MCF 10A (cell line): ENCODE measurements at regions not wholly inside any gene's neighbourhood (a gene's known extent, or its start where the extent isn't known, plus 50 kb on each side); places are given as distances from the start of the nearest gene placed in this dataset.

Source experiments
- BruUV-seq: library from RNA; stranded (reverse); fragments of 400-500 nt; replicated peaks from 2 replicates; lab custom pipeline; 2021; lab: Mats Ljungman, UMichigan
- CTCF ChIA-PET: fragments of 300-600 bp; sonication (Branson Sonifier 250); formaldehyde crosslinking; extraction: SDS; loops from one replicate; lab custom pipeline; 2021; ENCODE audit warnings: antibody characterized with exemption, inconsistent platforms; lab: Yijun Ruan, JAX
- POLR2A ChIA-PET: fragments of 300-600, 350-650 bp; sonication (Branson Sonifier 250); formaldehyde crosslinking; extraction: SDS; loops from one replicate; lab custom pipeline; 2020; ENCODE audit warnings: antibody characterized with exemption, inconsistent platforms; lab: Yijun Ruan, JAX
- DNase-seq: peaks from one replicate; pipeline ENCODE4 v3.0.0-alpha.2; 2018; ENCODE audit not compliant: unreplicated experiment
- H3K27ac Mint-ChIP-seq: one replicate; pipeline ENCODE4 v1.8.0; 2022; ENCODE audit warnings: mild to moderate bottlenecking, low read depth, mixed read lengths; ENCODE audit not compliant: unreplicated experiment
- H3K27me3 Mint-ChIP-seq: one replicate; pipeline ENCODE4 v1.8.0; 2022; ENCODE audit warnings: mixed read lengths; ENCODE audit not compliant: insufficient read depth, unreplicated experiment
- H3K36me3 Mint-ChIP-seq: one replicate; pipeline ENCODE4 v1.8.0; 2022; ENCODE audit warnings: mild to moderate bottlenecking, moderate library complexity, mixed read lengths; ENCODE audit not compliant: insufficient read depth, unreplicated experiment
- H3K4me1 Mint-ChIP-seq: one replicate; pipeline ENCODE4 v1.8.0; 2022; ENCODE audit warnings: mixed read lengths; ENCODE audit not compliant: insufficient read depth, unreplicated experiment
- H3K4me3 Mint-ChIP-seq: one replicate; pipeline ENCODE4 v1.8.0; 2022; ENCODE audit warnings: mild to moderate bottlenecking, moderate library complexity, mixed read lengths; ENCODE audit not compliant: unreplicated experiment
- H3K9me3 Mint-ChIP-seq: one replicate; pipeline ENCODE4 v1.8.0; 2022; ENCODE audit warnings: mixed read lengths; ENCODE audit not compliant: unreplicated experiment
- CTCF ChIP-seq: fragments of 200-600 bp; IDR thresholded peaks from one replicate; pipeline ENCODE4 v1.8.0; 2022; ENCODE audit warnings: antibody characterized with exemption, mild to moderate bottlenecking; ENCODE audit not compliant: unreplicated experiment
- intact Hi-C: fragments of 100-400 bp; cut with micrococcal nuclease; formaldehyde crosslinking; loops from 2 replicates; pipeline ENCODE4 v1.14.1; 2022

GRCh38 chr7:9863545-9863944 is 1110.1 kb upstream of the PHF14 start:
- no peak for TF ChIP-seq CTCF
- H3K36me3 Mint-ChIP-seq, result peaks cover 6% of the 10 kb centered on the region
- no peaks in the 10 kb centered on the region for H3K9me3 Mint-ChIP-seq
- H3K27me3 Mint-ChIP-seq, result peaks cover 83% of the 10 kb centered on the region
- no peak overlapping the region for H3K27ac Mint-ChIP-seq
- no peak for DNase-seq
- ChIA-PET CTCF (no interaction called here), POLR2A (no interaction called here)
- intact Hi-C loops, result no loop called here
- BruUV-seq, result no TSS peak
- H3K4me3 Mint-ChIP-seq, result no peak overlapping the region
- no peaks in the 10 kb centered on the region for H3K4me1 Mint-ChIP-seq

GRCh38 chr7:9869151-9869550 is 1104.5 kb upstream of the PHF14 start:
- H3K36me3 Mint-ChIP-seq, result no peaks in the 10 kb centered on the region
- TF ChIP-seq CTCF, result no peak
- ChIA-PET CTCF (no interaction called here), POLR2A (no interaction called here)
- H3K9me3 Mint-ChIP-seq, result no peaks in the 10 kb centered on the region
- intact Hi-C loops, result no loop called here
- H3K27ac Mint-ChIP-seq, result no peak overlapping the region
- peaks cover 31% of the 10 kb centered on the region for H3K27me3 Mint-ChIP-seq
- DNase-seq, result no peak
- no TSS peak for BruUV-seq
- H3K4me1 Mint-ChIP-seq, result no peaks in the 10 kb centered on the region
- no peak overlapping the region for H3K4me3 Mint-ChIP-seq

- H3K36me3 Mint-ChIP-seq, result no peaks in the 10 kb centered on the region
- no peak overlapping the region for H3K4me3 Mint-ChIP-seq
- no peaks in the 10 kb centered on the region for H3K9me3 Mint-ChIP-seq
- no peak for DNase-seq
- intact Hi-C loops, result no loop called here
- H3K27me3 Mint-ChIP-seq, result peaks cover 29% of the 10 kb centered on the region
- no peak overlapping the region for H3K27ac Mint-ChIP-seq
- POLR2A ChIA-PET, result no interaction called here
- CTCF ChIA-PET, result no interaction called here
- no TSS peak for BruUV-seq
- H3K4me1 Mint-ChIP-seq, result no peaks in the 10 kb centered on the region
- no peak for TF ChIP-seq CTCF
Observed at GRCh38 chr7:9869566-9869965, 1104.1 kb upstream of the PHF14 start.

GRCh38 chr7:9870674-9871073 is 1103.0 kb upstream of the PHF14 start:
- intact Hi-C loops, result no loop called here
- Mint-ChIP-seq H3K9me3 (no peaks in the 10 kb centered on the region), H3K36me3 (no peaks in the 10 kb centered on the region), H3K4me1 (no peaks in the 10 kb centered on the region), H3K4me3 (no peak overlapping the region), H3K27me3 (peaks cover 27% of the 10 kb centered on the region), H3K27ac (no peak overlapping the region)
- TF ChIP-seq CTCF, result no peak
- no peak for DNase-seq
- ChIA-PET POLR2A (no interaction called here), CTCF (interaction anchor here (0.6 kb wide), 1 partner anchor 1018 kb away, joined by 3 read pairs; no protein-coding TSS in a partner anchor)
- BruUV-seq, result no TSS peak
